GM18951 (cell line): ENCODE measurements at regions not wholly inside any gene's neighbourhood (a gene's known extent, or its start where the extent isn't known, plus 50 kb on each side); places are given as distances from the start of the nearest gene placed in this dataset.

Experiments
- POLR2A ChIP-seq: IDR thresholded peaks from 4 replicates; pipeline ENCODE4 v1.6.1; 2011; ENCODE audit warnings: mild to moderate bottlenecking; ENCODE audit not compliant: insufficient read length, insufficient read depth; ENCODE audit errors: extremely low read depth
- in situ Hi-C: fragments of 300-500 bp; cut with MboI; formaldehyde crosslinking; loops from one replicate; pipeline ENCODE4 v1.12.0; 2022; ENCODE audit warnings: low sequenced_read_pairs, mixed read lengths, inconsistent platforms; ENCODE audit not compliant: unreplicated experiment

DNA sequence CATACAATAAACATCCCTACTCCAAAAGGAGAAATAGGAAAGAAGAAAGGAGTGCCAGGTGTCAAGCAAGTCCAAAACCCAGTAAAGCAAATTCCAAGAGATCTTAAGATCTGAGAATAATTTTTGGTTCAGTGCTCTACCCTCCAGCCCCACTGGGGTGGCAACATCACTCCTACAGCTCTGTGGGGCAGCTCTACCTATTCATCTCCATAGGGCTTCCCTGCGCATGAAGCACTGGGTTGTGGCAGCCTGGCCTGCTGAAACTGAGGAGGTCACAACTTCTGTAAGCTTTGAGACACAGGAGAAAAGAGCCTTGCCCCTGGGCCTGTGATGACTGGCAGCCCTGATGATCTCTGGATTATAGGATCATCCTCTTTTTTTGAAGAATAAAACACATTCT, 378.2 kb upstream of the SOX14 start:
- TF ChIP-seq POLR2A: no peak
- in situ Hi-C loops: no loop called here

DNA sequence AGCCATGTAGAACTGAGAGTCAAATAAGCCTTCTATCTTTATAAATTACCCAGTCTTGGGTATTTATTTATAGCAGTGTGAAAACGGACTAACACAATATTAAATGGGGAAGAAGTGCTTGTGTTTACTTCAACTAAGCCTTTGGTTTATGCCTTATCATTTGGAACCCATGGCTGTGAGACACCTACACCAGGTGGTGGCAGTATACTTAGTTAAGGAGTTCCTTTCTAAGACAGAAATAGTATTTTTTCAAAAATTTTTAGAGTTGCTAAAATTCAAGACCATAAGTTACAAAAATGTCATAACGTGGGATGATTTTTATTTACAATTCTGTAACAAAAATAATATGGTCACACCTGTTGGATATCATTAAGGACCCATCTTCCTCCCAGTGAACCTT, 354.5 kb upstream of the SOX14 start:
- TF ChIP-seq POLR2A: no peak
- in situ Hi-C loops: no loop called here

DNA sequence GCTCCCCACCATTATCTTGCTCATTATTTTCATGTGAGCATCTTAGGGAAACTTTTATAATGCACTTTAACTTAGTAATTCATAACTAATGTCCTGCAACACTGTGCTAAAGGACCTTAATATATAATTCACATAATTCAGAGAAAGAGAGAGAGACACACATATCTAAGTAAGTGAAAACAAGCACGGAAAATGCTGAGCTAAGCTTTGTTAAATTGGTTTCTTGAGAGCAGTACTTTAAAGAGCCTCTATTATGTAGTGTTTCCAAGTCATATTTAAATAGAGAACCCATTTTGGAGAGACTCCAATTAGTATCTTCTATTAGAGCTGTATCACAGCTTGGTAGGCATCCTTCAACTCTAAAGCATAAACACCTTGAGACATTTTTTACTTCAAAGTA, 354.1 kb upstream of the SOX14 start:
- in situ Hi-C loops: no loop called here

GRCh38 chr3:137420198-137420995, 343.7 kb upstream of the SOX14 start:
- TF ChIP-seq POLR2A: no peak
- in situ Hi-C loops: no loop called here

More for the DNA sequence above, 354.1 kb upstream of the SOX14 start:
- no peak for TF ChIP-seq POLR2A

DNA sequence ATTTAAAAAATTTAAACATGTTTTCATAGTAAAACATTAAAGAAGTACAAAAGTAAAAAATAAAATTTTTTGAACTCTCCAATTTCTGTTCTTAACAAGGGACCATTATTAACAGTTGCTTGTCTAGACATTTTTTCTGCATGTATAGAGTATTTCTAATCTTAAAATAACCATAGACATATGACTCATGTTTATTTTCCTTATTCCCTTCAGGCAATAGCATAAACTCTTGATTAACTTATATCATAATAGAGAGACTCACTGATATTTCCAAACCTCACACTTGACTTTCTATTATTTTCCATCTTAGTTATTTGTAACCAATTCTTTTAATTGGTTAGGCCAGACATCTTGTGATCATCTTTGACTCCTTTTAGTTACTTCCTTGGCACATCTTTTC, 325.6 kb upstream of the SOX14 start:
- in situ Hi-C loops: no loop called here
- no peak for TF ChIP-seq POLR2A

DNA sequence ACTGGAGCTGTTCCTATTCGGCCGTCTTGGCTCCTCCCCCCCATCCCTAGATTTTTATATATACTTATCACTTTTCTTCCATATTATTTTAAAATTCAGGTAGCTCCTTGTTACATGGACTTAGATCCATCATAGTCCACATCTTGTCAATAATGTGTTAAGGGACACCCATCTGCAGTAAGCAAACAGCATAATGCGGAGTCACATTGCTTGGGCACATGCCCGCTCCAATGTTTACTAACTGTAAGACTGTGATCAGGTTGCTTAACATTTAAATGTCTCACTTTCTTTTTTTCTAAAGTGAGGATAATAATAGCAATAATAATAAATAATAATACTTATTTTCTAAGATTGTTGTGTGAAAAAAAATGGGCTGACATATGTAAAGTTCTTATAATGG, 303.2 kb upstream of the SOX14 start:
- TF ChIP-seq POLR2A: no peak

DNA sequence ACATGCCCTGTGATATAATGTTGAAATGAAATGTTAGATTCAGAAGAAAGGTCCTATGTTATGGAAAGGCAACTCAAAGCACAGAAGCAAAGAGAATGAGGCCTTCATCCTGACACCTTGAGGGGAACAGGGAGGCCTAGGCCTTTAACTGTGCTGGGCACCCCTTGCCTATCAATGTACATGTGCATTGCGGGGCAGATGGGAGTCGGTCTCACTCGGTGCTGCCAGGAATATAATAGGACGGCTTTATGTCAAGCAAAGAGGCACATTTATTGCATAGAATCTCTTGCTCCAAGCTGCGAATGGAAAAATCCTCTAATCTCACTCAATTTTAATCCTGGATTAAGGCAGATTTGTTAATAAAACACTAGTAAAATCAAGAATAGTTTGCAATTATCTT, 301.0 kb upstream of the SOX14 start:
- TF ChIP-seq POLR2A: no peak
- in situ Hi-C loops: no loop called here

More for the DNA sequence above, 303.2 kb upstream of the SOX14 start:
- in situ Hi-C loops: no loop called here

DNA sequence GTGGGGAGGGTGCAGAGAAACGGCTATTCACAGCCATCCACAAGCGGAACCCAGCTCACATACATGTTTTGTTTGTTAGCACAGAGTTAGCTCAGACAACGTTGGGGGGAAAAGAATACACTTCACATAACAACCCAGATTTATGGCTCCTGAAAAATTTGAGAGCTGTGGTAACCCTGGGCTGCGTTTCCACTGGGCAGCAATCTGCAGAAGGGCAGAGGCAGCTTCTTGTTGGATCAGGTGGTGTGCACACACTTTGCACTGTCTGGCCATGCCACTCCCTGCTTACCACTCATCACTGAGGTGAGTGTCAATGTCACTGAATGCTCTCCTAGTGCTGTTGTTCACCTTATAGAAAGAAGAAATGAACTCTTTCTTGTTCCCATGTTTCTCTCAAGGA, 299.8 kb upstream of the SOX14 start:
- in situ Hi-C loops: no loop called here
- TF ChIP-seq POLR2A: no peak

- TF ChIP-seq POLR2A: no peak
- in situ Hi-C loops: no loop called here
These were observed 295.7 kb upstream of the SOX14 start for GRCh38 chr3:137468446-137468845.

- in situ Hi-C loops: no loop called here
- TF ChIP-seq POLR2A: no peak
These were observed 294.9 kb upstream of the SOX14 start for GRCh38 chr3:137469263-137469662.

GRCh38 chr3:137471130-137471529, 293.0 kb upstream of the SOX14 start:
- in situ Hi-C loops: no loop called here
- no peak for TF ChIP-seq POLR2A

GRCh38 chr3:137471558-137472204, 292.4 kb upstream of the SOX14 start:
- no peak for TF ChIP-seq POLR2A
- in situ Hi-C loops: no loop called here

GRCh38 chr3:137477614-137478013, 286.5 kb upstream of the SOX14 start:
- TF ChIP-seq POLR2A: no peak
- in situ Hi-C loops: no loop called here
